Caco-2 (cell line): ENCODE measurements at regions not wholly inside any gene's neighbourhood (a gene's known extent, or its start where the extent isn't known, plus 50 kb on each side); places are given as distances from the start of the nearest gene placed in this dataset.
"Not testable (repeated sequence)": the region's sequence is repeated elsewhere in the genome, so short reads cannot be mapped to it uniquely, and the experiment has no call there.

Experiments
- BruUV-seq: library from RNA; stranded (reverse); fragments of 400-500 nt; replicated peaks from 2 replicates; lab custom pipeline; 2021; lab: Mats Ljungman, UMichigan
- CTCF ChIA-PET: fragments of 300-600 bp; sonication (Branson Sonifier 250); formaldehyde crosslinking; loops from one replicate; lab custom pipeline; 2022; ENCODE audit warnings: antibody characterized with exemption; lab: Charles Lee
- POLR2A ChIA-PET: fragments of 300-600 bp; sonication (Branson Sonifier 250); formaldehyde crosslinking; loops from one replicate; lab custom pipeline; 2022; ENCODE audit warnings: antibody characterized with exemption; lab: Charles Lee
- DNase-seq, 2 experiments: peaks; one replicate each; pipeline versions ENCODE4 v3.0.0 to v3.0.0-alpha.2; 2020 to 2022
- H3K27me3 ChIP-seq: replicated peaks from 2 replicates; pipeline ENCODE4 v1.6.0; 2011; ENCODE audit warnings: low read length; ENCODE audit not compliant: control insufficient read depth, insufficient read depth
- H3K36me3 ChIP-seq: 2 replicates; pipeline ENCODE4 v1.5.1; 2011; ENCODE audit warnings: low read length; ENCODE audit not compliant: control insufficient read depth, insufficient read depth
- H3K4me1 ChIP-seq: fragments of 250-450 bp; sonication (Bioruptor Pico); 2 replicates; pipeline ENCODE4 v1.5.1; 2020; ENCODE audit warnings: mild to moderate bottlenecking
- H3K4me3 ChIP-seq: 2 replicates; pipeline ENCODE4 v1.5.1; 2011; ENCODE audit warnings: low read depth, mild to moderate bottlenecking, control low read depth, low read length
- H3K9me3 ChIP-seq: fragments of 250-450 bp; sonication (Bioruptor Pico); 2 replicates; pipeline ENCODE4 v1.5.1; 2020; ENCODE audit warnings: mild to moderate bottlenecking, moderate library complexity
- H3K27ac Mint-ChIP-seq: one replicate; pipeline ENCODE4 v1.8.0; 2022; ENCODE audit warnings: mixed read lengths; ENCODE audit not compliant: unreplicated experiment
- H3K27me3 Mint-ChIP-seq: one replicate; pipeline ENCODE4 v1.8.0; 2022; ENCODE audit warnings: mixed read lengths; ENCODE audit not compliant: insufficient read depth, unreplicated experiment
- H3K36me3 Mint-ChIP-seq: one replicate; pipeline ENCODE4 v1.8.0; 2022; ENCODE audit warnings: mild to moderate bottlenecking, mixed read lengths; ENCODE audit not compliant: insufficient read depth, unreplicated experiment
- H3K4me1 Mint-ChIP-seq: one replicate; pipeline ENCODE4 v1.8.0; 2022; ENCODE audit warnings: low read depth, mixed read lengths; ENCODE audit not compliant: unreplicated experiment
- H3K4me3 Mint-ChIP-seq: one replicate; pipeline ENCODE4 v1.8.0; 2022; ENCODE audit warnings: mild to moderate bottlenecking, moderate library complexity, mixed read lengths; ENCODE audit not compliant: unreplicated experiment
- H3K9me3 Mint-ChIP-seq: one replicate; pipeline ENCODE4 v1.8.0; 2022; ENCODE audit warnings: mixed read lengths; ENCODE audit not compliant: unreplicated experiment
- CTCF ChIP-seq, 2 experiments: fragments of 200-600 bp in 1 of 2; IDR thresholded peaks; 1 replicate in 1 of 2; 2 replicates in 1 of 2; pipeline versions ENCODE4 v1.5.1 to v1.8.0; 2011 to 2022; ENCODE audit warnings: antibody characterized with exemption in 1 of 2, control low read depth in 1 of 2, inconsistent platforms in 1 of 2, low read depth in 1 of 2, low read length in 1 of 2, mild to moderate bottlenecking in 1 of 2, moderate library complexity in 1 of 2; ENCODE audit not compliant: insufficient read depth in 1 of 2, severe bottlenecking in 1 of 2, unreplicated experiment in 1 of 2
- intact Hi-C: fragments of 100-400 bp; cut with micrococcal nuclease; formaldehyde crosslinking; loops from one replicate; pipeline ENCODE4 v1.10.0; 2022; ENCODE audit not compliant: unreplicated experiment

GRCh38 chr22:44645531-44645930 lies 56.5 kb upstream of the PRR5 start:
- no peak overlapping the region for H3K4me3 Mint-ChIP-seq
- peaks cover 13% of the 10 kb centered on the region for H3K4me1 Mint-ChIP-seq
- DNase-seq, result no peak
- no peak for TF ChIP-seq CTCF (IDR thresholded peaks at IDR 0.05; ENCODE audit: insufficient read depth in 1 of 2, low read depth in 1 of 2, low read length in 1 of 2, severe bottlenecking in 1 of 2, unreplicated experiment in 1 of 2)
- ChIA-PET POLR2A (no interaction called here), CTCF (interaction anchor here (0.6 to 1.0 kb wide), 2 partner anchors 40 to 1327 kb away, joined by 3 to 4 read pairs; no protein-coding TSS in a partner anchor)
- intact Hi-C loops, result no loop called here
- H3K9me3 Mint-ChIP-seq, result no peaks in the 10 kb centered on the region
- no peaks in the 10 kb centered on the region for H3K36me3 Mint-ChIP-seq
- no peaks in the 10 kb centered on the region for H3K36me3 ChIP-seq
- no peaks in the 10 kb centered on the region for H3K27me3 Mint-ChIP-seq
- H3K4me1 ChIP-seq, result peaks cover 8% of the 10 kb centered on the region; the same call in 1 of the 2 replicates
- BruUV-seq, result no TSS peak
- H3K27me3 ChIP-seq, result no peaks in the 10 kb centered on the region
- no peak overlapping the region for H3K4me3 ChIP-seq
- H3K27ac Mint-ChIP-seq, result no peak overlapping the region
- H3K9me3 ChIP-seq, result no peaks in the 10 kb centered on the region

- Histone ChIP-seq H3K9me3 (no peaks in the 10 kb centered on the region), H3K4me1 (peaks cover 8% of the 10 kb centered on the region; the same call in 1 of the 2 replicates), H3K4me3 (no peak overlapping the region), H3K27me3 (no peaks in the 10 kb centered on the region), H3K36me3 (no peaks in the 10 kb centered on the region)
- ChIA-PET POLR2A (no interaction called here), CTCF (interaction anchor here (0.6 to 1.0 kb wide), 2 partner anchors 40 to 1327 kb away, joined by 3 to 4 read pairs; no protein-coding TSS in a partner anchor)
- Mint-ChIP-seq H3K4me3 (no peak overlapping the region), H3K27ac (no peak overlapping the region), H3K4me1 (peaks cover 13% of the 10 kb centered on the region), H3K9me3 (no peaks in the 10 kb centered on the region), H3K36me3 (no peaks in the 10 kb centered on the region), H3K27me3 (no peaks in the 10 kb centered on the region)
- no TSS peak for BruUV-seq
- intact Hi-C loops, result no loop called here
- TF ChIP-seq CTCF (IDR thresholded peaks at IDR 0.05; ENCODE audit: insufficient read depth in 1 of 2, low read depth in 1 of 2, low read length in 1 of 2, severe bottlenecking in 1 of 2, unreplicated experiment in 1 of 2), result no peak
- DNase-seq, result no peak
Measured at GRCh38 chr22:44645083-44645482, 56.9 kb upstream of the PRR5 start.

- H3K9me3 ChIP-seq, BruUV-seq, H3K4me3 ChIP-seq, H3K27me3 ChIP-seq, H3K36me3 ChIP-seq, H3K4me3 Mint-ChIP-seq, POLR2A ChIA-PET, H3K36me3 Mint-ChIP-seq, H3K9me3 Mint-ChIP-seq, H3K27me3 Mint-ChIP-seq, H3K4me1 ChIP-seq, H3K27ac Mint-ChIP-seq, DNase-seq, intact Hi-C loops, CTCF ChIA-PET: not testable (repeated sequence)
- H3K4me1 Mint-ChIP-seq, result peaks cover 13% of the 10 kb centered on the region
Measured at GRCh38 chr22:44643526-44644101, 58.4 kb upstream of the PRR5 start.
